Activated T-helper 1 cell treated with Interleukin-2 at 50 U/mL for 16 hours (primary cell): ENCODE measurements at regions not wholly inside any gene's neighbourhood (a gene's known extent, or its start where the extent isn't known, plus 50 kb on each side); places are given as distances from the start of the nearest gene placed in this dataset.

ENCODE experiments used
- DNase-seq: peaks from one replicate; pipeline ENCODE4 v3.0.0-alpha.2; 2020; ENCODE audit warnings: low read depth

DNA sequence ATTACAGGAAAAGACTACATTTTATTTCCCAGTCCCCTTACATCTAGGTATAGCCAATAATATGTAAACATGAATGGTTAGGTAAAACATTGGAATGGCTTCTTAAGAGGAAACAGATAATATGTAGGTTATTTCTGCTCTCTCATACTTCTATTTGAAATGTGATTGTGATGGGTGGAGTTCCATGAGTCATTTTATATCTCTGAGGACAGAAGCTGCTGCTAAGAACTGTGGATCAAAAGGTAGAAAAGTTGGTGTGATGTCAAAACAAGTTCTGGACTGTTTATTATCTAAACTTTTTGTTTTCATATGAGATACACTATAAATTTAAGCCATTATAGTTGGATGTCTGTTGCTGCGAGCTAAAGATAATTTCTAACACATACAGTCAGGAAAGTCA, 799.4 kb upstream of the TENM4 start:
- no peak for DNase-seq

DNA sequence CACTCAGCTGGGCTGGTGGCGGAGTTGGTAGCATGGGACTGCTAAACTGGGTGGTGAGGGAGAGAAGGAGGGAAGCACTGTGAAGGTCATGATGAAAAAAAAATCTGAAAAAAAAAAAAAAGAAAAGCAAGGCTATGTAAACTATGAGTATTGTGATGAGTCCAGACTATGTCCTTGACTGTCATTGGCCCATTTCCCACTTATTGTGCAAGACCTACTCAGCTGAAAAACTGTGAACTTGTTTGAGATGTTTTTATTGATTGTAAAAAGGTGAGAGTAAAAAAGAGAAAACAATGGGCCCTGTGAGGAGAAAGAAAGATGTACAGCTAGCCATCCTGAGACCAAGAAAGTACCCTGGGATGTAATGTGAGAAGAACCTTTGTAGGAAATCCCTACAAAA, 798.4 kb upstream of the TENM4 start:
- DNase-seq, result no peak

DNA sequence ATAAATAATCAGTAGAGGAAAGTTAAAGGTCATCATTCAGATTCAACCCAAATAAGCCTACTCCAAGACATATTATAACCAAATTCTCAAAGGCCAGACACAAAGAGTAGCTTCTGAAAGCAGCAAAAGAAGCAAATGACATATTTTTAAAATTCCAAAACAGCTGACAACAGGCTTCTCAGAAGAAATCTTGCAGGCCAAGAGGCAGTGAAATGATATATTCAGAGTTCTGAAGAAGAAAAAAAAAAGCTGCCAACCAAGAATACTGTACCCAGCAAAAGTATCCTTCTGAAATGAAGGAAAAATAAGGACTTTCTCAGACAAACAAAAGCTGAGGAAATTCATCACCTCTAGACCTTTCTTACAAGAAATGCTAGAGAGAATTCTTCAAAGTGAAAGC, 787.1 kb upstream of the TENM4 start:
- DNase-seq, result no peak

DNA sequence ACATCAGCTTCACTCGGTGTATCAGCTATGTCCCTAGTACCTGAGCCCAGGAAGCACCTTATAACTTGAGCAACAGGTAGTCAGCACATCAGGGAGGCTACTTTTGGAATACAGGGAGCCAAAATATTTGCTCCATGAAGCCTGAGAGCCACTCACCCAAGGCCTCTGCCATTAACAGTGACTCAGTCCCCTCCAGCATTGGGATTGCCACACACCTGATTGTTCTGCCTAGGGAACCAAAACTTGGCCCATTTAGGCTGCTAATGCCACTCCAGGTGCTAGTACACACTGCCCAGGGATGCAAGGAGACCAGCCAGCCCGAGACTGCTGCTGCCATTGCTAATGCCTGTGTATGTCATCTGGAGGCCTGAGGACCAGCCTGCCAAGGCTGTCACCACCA, 773.6 kb upstream of the TENM4 start:
- no peak for DNase-seq

DNA sequence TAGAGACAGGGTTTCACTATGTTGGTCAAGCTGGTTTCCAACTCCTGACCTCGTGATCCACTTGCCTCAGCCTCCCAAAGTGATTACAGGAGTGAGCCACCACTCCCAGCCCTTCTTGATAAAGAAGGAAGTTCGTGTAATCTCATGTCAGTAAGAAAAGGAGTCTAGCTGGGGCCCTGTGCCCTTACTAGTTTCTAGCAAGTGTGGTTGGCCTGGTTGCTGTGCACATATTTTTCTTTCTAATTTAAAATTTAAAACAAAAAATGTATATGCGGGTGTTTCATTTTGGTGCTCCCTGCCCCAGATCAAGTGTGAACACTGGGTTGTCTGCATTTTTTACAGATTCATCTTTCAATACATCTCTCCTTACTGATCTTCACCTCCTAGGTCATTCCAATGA, 770.8 kb upstream of the TENM4 start:
- no peak for DNase-seq

DNA sequence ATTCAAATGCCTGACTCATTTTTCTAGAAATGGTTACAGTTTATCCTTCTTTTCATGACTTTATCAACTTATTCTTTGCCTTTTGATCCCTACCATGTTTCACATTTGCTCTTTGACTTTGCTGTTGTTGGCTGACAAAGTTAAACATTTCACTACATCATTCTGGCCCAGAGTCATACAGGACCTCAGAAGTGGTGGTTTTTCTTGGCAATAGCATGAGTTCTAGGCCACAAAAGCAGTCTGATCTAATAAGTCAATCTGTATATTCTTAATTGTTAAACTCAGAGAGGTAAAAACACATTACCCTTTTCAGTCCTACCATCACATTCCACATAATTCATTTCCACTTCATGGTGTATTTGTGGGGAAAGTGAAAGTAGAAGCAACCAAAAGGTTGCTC, 763.2 kb upstream of the TENM4 start:
- DNase-seq, result no peak

DNA sequence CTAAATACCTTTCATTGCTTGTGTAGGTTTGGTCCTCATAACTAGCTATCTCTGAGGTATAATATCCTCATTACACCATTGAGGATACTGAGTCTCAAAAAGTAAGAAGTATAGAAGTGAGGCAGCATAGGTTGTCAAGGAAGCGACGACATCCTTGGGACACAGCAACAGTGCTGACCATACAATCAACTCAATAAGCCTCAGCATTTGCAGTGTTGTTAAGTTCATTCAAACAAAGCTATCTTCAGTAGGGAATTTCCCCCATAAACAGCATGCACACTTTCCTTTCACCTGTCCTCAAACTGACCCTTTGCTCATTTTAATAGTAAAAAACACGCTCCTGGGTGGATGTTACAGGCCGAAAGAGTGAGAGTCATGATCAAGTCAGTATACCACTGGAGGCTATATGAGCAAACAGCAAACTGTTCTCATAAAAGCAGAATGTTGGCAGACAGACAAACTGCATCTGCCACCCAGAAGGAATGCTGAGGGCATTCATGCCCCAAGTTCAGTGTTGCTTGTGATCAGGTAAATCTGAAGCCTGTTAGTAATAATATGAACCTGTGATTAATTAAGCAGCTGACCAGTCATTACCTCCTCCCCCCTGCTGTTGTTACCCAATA, 756.2 kb upstream of the TENM4 start:
- no peak for DNase-seq

DNA sequence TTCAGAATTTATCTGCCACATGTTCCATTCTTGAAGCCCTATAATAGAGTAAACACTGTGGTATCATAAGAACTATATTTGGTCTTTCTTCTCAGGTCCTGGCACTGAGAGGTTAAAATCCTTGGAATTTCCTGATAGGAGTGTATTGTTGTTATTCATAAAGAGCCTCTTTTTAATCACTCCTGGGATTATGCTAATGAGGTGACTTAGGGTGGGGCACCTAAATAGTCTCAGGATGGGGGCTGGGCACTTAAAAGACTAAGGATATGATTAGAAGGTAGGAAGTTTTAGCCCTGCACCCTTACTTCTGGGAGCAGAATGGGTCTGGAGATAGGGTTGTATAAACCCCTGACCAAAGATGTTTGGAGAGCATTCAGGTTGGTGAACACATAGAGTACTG, 755.2 kb upstream of the TENM4 start:
- no peak for DNase-seq

DNA sequence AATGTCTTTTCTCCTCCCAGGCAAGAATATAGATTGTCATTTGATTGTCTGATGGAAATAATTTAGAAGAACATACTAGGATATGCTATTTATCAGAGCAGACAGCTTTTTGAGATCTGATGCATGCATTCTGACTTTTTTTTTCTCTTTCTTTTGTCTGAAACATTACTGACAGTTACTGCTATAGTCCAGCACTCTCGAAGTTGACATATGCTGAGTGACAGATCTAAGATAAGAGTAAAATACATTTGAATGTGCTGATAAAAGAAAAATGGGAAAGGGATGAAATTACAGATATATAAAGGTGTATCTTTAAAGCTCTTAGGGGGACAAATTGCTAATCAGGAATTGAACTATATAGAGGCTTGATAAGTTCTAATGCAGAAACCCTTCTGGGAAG, 753.8 kb upstream of the TENM4 start:
- DNase-seq, result no peak

DNA sequence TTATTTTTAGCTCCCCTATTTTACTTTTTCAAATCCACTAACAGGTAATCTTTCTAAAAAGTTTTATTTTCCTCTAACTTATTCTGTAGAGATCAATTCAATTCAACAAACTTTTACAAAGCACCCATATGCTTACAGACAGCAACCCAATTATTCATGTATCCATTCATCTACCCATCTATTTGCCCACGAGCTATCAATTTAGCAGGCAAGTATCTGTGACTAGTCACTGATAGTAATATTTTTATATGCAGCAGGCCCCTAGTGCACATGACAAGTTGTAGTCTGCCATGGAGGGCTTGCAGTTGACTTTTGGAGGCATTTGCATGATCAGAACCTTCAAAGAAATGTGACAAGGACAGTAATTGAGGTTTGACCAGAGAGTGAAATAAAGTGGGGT, 753.2 kb upstream of the TENM4 start:
- no peak for DNase-seq

DNA sequence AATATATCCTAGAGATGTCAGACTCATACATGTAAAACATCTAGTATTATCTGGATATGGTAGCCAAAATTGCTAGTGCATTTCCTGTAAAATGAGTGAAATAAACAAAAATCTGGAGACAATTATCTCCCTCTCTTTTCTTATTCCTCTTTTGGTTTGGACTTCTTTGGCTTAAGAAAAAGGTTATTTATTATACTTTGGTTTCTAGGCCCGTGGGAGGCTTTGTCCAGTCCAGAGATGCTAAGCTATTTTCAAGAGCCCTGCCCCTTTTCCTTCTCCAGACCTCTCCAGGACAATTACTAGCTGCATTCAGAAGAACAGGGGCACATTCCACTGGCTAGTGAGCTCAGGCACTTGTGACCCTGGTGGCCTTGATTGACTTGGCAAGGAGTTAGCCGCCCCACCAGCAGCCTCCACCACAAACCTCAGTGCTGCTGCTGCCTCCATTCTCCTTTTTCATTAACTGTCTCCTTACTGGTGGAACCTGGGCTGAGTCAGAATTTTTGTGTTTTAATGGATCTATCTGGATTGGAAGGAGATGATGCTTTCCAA, 747.3 kb upstream of the TENM4 start:
- no peak for DNase-seq

DNA sequence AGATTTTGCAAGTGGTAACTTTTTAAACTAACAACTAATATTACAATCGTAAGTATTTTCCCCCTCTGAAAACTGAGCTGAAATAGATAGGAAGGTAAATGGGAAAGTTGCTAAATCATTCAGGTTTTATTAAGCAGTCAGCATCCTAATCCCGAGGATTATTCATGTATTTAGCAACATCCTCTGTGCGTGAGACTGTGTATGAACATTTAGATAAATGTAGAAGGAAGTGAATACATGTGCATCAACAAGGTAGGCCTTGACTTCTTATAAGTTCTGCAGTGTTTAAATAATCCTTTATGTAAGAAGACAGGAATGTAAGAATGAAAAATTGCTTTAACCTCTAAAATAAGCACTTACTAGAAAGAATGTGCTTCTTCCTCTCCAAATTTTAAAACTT, 745.9 kb upstream of the TENM4 start:
- no peak for DNase-seq

DNA sequence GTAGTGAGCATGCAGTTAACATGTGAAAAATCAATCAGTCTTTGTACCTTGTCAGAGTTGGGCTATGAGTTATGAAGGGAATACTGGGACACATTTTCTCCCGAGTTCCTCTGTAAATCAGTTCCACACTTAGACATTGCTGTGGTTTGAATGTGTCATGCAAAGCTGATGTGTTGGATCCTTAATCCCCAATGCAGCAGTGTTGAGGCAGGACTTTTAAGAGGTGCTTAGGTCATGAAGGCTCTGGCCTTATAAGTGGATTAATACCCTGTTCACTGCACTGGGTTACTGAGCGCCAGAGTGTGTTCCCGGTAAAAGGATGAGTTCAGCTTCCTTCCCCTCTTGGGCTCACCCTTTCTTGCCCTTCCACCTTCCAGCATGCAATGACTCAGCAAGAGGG, 742.1 kb upstream of the TENM4 start:
- DNase-seq, result no peak

DNA sequence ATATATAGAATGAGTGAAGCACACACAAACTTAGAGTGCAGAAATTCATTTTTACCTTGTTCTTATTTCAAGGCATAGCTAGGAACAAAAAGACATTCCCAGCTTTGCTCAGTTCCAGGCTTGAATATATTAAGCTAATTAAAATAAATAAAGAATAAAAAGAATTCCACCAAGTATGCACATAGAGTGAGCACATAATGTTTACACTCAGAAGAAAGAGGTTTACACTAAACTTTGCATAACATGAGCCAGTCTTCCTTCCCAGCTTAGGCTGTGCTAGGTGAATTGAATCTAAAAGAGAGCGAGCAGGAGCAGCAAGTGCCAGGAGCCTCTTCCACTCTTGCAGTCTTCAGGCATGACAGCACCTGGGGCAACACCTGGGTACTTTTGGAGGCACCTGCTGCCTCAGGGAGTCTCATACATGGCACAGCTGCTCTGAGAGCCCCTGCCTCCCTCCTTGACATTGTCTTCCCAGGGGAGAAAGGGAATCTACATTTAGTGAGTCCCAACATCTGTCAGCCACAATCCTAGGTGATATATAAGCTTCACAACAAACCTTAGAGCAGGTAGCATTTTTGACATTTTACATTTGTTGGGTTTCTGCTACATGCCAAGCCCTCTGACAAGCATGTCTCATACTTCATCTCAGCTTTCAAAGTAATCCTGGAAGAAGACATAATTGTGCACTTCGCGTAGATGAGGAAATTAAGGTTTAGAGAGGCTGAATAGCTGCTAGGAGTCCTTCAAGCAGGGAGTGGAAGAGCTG, 732.7 kb upstream of the TENM4 start:
- DNase-seq, result no peak

DNA sequence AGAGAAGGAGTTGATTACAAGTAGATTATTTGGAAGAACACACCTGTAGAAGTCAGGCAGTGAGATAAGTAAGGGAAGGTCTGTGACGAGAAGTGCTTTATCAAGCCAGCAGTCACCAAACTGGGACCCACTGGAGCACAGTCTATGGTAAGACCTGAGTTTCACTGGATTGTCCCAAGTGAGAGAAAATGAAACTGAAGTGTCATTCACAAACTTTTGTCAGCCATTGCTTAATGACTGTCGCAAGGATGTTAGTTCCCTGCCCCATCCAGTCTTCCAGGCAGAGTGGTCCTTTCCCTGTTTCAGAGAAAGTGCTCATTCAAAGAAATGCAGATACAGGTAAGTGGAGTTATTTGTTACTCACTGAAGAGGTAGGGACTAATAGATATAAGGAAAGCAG, 728.0 kb upstream of the TENM4 start:
- DNase-seq, result no peak

DNA sequence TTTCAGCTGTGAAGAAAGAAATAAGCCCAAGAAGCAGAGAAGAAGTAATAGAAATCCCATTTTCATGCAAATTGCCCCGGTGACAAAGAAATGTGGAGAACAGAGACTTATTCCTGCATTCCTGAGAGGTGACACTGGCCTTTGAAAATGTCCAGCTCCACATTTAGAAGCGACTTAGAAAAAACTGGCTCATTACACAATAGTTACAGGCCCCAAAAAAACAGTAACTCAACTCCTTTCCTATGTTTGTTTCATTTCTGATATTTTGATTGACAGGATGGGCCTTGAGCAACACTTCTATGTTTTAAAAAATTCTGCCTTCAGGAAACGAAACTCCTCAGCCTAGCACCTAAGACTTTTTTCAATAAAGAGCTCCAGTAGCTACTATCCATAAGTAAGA, 726.9 kb upstream of the TENM4 start:
- no peak for DNase-seq

DNA sequence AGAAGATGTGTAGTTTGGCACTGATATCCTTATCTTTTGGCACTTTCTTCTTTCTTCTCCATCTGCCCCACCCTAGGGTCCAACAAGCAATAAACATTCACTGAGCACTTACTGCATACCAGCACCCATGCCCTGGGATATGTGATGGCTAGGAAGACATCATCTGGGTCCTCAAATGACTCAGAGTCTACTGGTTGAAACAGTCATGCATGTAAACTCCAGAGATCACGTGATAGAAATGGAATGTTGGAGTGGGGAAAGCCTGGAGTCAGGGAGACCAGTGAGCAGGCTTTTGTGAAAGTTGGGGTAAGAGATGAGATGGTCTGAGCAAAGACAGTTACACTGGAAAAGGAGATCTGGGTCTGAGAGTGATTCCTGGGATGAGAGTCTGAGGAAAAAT, 724.9 kb upstream of the TENM4 start:
- no peak for DNase-seq

DNA sequence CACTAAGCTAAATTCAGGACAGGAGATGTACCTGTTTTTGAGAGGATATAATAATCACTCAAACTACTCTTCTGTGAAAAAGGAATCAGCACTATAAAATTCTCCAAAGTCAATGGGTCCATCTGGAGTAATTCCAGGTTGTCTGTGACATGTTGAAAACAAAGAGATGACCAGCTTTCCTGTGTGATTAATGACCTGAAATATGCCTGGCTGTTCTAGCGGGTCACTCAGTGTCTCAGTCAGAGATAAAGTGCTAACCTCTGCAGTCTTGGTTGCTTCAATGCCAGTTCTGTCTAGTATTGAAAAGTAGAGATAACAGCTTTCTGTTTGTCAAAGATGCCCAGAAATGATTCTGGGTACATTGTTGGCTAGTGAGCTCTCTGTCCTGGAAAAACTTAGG, 722.6 kb upstream of the TENM4 start:
- no peak for DNase-seq

DNA sequence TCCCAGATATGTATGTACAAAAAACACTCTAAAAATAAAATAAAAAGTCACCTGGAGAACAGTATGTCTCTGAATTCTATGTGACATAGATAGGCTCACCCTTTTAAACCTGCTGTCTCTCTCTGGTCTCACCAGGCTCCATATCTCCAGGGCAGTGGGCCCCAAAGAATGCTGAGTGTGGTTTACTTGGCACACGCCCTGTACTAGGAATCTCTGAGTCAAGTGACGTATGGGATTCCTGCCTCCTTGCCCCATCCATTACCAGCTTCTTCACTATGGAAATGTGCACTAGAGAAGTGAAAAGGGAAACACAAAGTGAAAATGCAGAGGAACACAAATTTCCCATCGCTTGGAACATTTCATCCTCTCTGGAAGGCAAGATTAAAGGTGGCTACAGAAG, 722.2 kb upstream of the TENM4 start:
- no peak for DNase-seq

DNA sequence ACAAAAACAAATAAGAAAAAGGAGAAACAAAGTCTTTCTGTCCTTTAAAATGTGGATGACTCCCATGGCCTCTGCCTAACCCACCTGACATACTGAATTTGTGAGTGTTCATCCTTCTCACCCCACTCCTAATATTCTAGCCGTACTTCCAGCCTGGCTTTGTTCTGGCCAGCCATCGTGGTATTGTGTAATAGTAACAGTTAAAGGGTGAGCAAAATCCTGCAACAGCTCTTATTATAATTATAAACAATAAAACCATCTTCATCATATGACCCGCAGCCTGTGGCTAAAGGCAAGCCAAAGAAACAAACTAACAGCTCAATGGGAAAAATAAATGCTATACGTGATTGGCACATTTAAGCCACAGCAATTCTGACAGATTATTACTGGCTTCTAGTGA, 721.6 kb upstream of the TENM4 start:
- no peak for DNase-seq

DNA sequence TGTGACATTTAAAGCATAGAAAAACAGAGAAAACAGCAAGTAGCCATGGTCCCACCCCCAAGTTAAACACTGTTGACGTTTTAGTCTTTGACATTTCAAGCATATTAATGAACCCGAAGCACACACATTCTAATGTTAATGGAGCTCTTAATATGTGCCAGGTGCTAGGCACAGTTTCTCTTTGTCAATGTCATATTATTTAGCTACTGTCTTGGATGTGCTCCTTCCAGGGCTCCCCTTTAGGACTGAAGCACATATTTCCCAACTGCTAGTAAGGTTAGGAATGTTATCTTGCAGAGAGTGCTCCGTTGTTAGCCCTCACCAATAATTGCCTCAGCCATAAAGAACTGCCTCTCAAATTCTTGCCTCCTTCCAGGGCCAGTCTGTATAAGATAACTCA, 716.6 kb upstream of the TENM4 start:
- DNase-seq, result no peak

DNA sequence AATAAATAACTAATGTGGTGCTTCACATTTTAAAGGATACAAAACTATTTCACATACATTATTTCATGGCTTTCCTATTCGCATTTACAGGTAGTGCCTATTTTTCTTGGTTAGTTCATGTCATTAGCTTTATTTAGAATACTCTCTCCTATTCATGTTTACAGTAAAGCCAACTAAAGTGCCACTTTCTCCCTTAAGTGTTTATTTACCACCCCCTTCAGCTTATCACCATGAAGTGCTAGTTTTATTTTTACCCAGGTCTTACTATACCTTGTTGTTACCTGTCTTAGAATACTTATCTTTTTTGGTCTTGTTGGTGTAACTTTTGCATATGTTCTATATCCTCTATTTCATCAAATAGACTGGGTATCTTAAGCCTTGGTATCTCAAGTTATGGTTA, 715.2 kb upstream of the TENM4 start:
- no peak for DNase-seq

DNA sequence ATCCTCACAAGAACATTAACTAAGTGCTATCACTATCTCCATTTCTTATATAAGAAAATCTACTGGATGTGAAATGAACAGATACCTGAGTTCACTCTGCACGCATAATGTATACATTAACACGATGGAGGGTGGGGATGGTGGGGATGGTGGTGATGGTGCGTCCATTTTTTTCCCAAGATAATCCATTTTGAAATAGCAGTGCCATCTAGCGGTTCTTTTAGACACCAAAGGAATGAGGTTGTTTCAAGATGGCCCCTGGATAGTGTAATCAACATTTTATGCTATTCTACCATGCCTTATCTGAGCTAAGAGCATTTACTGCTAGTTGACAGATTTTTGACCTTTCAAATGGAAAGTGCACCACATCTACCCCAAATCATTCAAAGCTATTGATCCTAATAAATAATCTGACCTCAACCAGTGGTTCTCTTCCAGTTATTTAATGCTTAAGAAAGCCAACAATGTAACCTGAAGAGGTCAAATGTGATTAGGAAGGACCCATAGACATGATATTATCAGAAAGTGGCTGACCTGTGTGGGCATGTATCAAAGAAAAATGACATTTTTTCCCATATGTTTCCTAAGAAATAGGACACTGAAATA, 714.7 kb upstream of the TENM4 start:
- no peak for DNase-seq

DNA sequence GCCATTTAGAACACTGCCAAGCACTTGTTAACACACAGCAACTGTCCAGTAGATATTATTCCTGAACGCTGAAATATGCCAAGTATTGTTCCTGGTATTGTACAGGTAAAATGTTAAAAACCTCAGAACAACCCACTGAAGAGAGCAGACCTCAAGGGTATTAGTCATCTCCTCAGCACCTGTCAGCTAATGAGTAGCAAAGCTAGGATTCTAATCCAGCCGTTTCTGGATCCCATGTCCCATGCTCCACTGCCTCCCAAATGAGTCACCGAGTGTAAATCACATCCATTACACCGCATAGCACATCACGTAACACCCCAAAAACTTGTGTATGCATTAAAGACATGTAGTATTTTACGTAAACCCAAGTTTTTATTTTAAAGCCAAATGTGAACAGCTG, 705.4 kb upstream of the TENM4 start:
- DNase-seq, result no peak
